HUDEP-2 (cell line): ENCODE measurements at regions not wholly inside any gene's neighbourhood (a gene's known extent, or its start where the extent isn't known, plus 50 kb on each side); places are given as distances from the start of the nearest gene placed in this dataset.
"Not testable (repeated sequence)": the region's sequence is repeated elsewhere in the genome, so short reads cannot be mapped to it uniquely, and the experiment has no call there.

Source experiments
- DNase-seq, 76 experiments: peaks; one replicate each; lab custom pipeline; 2025; ENCODE audit not compliant: unreplicated experiment in 76 of 76; lab: John Stamatoyannopoulos, UW

DNA sequence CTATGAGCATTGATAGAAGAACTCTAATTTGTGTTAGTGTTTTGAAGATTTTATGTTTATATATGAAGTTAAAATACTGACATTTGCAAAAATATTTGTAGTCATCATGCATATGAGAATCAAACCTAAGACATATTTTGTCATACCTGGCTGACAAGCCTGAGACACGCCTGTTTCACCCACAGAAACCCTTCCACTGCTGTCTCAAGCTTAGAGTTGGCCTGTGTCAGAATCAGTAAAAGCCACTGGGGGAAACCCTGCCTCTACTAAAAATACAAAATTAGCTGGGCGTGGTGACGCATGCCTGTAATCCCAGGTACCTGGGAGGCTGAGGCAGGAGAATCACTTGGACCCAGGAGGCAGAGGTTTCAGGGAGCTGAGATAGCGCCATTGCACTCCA is 218.0 kb upstream of the C1QTNF3 start:
- not testable (repeated sequence) for DNase-seq

DNA sequence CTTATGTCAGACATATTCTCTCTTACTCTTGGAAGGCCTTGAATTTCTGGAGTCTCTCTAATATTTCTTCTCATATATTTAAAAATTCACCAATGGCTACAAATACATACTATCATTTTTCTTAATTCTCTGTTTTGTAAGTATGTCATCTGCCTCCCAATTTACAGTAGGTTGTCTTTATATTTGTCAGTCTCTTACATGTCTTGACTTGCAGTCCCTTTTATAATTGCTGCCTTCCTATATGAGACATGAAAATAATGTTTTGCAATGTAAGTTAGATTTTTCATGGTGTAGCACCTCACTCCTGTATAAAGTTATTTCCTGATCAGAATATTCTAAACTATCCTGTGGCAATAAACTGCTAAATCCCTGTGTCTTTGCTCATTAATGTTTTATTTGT is 223.1 kb upstream of the C1QTNF3 start:
- DNase-seq, result not testable (repeated sequence)

DNA sequence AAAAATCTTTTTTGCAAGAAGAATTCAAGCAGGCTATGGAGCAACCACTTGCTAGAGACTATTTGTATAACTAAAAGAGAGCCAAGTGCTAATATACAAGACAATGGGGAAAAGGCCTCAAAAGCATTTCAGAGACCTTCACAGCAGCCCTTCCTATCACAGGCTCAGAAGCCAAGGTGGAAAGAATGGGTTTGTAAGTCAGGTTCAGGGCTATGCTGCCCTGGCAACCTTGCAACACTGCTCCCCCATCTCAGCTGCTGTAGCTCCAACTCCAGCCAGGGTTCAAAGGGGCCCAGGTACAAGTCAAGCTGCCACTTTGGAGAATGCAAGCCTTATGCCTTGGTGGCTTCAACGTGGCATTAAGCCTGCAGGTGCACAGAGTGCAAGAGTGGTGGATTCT is 253.7 kb upstream of the C1QTNF3 start:
- DNase-seq, result not testable (repeated sequence)

DNA sequence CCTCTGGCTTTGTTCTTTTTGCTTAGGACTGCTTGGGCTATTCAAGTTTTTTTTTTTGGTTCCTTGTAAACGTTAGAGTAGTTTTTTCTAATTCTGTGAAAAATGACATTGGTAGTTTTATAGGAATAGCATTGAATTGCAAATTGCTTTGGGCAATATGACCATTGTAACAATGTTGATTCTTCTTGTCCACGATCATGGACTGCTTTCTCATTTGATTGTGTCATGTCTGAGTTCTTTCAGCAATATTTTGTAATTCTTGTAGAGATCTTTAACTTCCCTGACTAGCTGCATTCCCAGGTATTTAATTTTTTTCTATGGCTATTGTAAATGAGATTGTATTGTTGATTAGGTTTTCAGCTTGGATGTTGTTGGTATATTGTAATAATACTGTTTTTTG is 286.2 kb upstream of the C1QTNF3 start:
- not testable (repeated sequence) for DNase-seq

DNA sequence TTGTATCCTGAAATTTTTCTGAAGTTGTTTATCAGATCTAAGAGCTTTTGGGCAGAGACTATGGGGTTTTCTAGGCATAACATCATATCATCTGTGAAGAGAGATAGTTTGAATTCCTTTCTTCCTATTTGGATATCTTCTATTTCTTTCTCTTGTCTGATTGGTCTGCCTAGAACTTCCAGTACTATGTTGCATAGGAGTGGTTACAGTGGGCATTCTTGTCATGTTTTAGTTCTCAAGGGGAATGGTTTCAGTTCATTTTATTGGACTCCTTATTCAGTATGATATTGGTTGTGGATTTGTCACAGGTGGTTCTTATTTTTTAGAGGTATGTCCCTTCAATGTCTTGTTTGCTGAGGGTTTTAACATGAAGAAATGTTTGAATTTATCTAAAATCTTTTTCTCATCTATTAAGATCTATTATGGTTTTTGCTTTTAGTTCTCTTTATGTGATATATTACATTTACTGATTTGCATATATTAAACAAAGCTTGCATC is 286.6 kb upstream of the C1QTNF3 start:
- DNase-seq, result not testable (repeated sequence)

DNA sequence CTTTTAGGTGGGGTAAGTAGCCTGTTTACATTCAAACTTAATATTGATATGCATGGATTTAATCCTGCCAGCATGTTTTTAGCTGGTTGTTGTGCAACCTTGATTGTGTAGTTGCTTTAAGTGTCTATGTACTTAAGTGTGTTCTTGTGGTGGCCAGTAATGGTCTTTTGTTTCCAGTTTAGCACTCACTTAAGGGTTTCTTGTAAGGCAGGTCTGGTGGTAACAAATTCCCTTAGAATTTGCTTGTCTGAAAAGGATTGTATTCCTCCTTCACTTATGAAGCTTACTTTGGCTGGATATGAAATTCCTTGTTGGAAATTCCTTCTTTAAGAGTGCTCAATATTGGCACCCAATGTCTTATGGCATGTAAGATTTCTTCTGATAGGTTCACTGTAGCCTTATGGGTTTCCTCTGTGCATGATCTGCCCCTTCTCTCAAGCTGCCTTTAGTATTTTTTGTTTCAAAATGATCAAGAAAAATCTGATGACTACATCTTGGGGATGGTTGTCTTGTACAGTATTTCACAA is 289.0 kb upstream of the C1QTNF3 start:
- not testable (repeated sequence) for DNase-seq

DNA sequence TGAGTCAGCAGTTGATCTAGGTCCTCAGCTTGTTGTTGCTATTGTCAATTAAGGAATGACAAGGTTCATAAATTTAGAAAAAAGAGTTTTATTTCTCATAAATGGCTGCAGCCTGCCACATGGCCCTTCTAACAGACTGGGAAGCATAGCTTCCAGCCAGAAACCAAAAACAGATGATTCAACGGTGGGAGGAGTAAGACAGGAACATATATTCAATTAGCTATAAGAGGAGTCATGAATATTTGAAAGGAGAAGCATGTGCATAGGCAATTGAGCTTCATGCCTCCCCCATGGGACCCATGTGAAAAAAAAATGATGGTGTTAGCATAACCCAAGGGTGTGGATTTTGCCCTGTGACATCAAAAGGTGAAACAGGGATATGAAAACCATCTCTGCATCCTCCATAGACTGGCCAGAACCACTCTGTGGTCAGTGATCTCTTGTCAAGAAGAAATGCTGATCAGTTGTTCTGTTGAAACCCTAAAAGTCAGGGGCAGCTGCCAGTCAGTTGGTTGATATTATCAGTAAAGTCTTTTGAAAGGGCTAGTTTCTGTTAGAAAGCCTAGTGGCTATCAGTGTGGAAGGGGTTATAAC is 296.5 kb upstream of the C1QTNF3 start:
- DNase-seq, result not testable (repeated sequence)

DNA sequence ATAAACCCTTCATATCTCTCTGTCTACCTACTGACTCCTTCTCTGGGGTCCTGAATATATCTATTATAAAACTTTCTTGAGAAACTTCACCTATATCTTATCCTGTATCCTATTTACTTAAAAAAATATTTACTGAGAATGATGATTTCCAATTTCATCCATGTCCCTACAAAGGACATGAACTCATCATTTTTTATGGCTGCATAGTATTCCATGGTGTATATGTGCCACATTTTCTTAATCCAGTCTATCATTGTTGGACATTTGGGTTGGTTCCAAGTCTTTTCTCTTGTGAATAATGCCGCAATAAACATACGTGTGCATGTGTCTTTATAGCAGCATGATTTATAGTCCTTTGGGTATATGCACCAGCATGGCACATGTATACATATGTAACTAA is 301.7 kb upstream of the RAI14 start:
- DNase-seq, result not testable (repeated sequence)

DNA sequence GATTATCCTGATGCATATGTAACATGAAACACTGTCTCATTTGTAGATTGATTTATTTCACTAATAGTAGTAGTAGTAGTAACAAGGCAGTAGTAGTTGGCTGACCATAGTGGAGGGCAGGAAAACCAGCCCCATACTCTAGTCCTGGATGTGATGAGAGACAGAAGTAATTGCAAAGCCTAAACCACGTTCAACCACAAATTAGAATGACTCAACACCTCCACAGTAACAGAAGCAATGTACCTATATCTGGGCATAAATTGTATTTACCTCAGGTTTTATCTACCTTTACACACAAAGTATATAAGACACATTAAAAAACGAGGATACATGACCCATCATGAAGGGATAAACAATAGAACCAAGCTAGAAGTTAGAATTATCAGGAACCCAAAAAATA is 284.7 kb upstream of the RAI14 start:
- DNase-seq, result not testable (repeated sequence)

DNA sequence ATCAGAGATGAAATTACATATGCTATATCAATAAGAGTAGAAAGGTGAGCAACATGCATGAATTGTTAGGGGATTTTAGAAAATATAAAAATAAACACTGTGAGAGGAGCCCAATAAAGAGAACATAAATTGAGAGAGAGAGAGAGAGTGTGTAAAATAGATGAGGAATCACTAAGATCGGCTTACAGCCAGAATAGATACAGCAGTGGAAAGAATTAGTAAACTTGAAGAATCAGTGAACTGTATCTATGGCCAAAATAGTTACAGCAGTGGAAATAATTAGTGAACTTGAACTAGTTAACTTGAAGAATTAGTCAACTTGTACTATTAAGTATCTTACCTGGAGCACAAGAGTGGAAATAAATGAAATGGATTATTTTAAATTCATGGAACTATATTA is 284.3 kb upstream of the RAI14 start:
- peak in 2 of 76 experiments; percentile 2 to 6 for DNase-seq

DNA sequence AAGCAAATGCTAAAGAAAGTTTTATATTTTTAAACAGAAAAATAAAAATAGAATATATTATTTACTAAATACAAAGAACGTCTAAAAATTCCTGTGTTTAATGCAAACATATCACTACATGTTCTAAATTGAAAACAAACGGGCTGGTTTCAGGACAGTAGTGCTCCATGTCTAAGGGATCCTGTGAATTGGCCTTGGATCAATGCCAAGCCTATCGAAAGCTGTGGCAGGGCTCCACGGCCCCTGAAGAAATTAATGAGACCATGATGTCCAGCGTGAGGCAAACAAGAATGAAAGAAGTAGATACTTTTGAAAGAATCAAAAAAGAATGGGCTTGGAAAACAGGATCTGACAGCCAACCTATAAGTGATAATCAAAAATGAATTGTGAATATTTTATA is 283.4 kb upstream of the RAI14 start:
- not testable (repeated sequence) for DNase-seq

DNA sequence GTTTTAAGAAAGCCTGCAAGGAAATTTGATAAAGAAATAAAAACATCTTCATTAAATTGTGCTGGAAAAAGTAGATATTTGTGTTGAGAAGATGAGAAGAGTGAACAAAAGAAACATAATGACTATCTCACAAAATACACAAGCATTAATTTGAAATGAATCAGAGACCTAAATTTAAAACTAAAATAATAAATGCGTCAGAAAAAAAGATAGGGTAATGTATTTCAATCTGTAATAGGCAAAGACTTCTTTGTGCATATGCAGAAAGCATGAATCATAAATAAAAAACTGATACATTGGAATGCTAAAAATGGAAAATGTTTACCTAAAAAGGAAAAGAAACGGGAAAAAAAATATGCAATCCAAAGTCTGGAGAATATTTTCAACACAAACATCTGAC is 278.5 kb upstream of the RAI14 start:
- DNase-seq, result not testable (repeated sequence)

DNA sequence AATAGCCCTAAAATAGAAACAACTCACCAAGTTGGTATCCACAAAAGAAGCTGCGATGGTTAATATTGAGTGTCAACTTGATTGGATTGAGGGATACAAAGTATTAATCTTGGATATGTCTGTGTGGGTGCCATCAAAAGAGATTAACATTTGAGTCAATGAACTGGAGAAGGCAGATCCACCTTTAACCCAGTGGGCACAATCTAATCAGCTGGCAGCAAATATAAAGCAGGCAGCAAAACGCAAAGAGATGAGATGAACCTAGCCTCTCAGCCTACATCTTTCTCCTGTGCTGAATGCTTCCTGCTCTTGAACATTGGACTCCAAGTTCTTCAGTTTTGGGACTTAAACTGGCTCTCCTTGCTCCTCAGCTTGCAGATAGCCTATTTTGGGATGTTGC is 277.6 kb upstream of the RAI14 start:
- not testable (repeated sequence) for DNase-seq

DNA sequence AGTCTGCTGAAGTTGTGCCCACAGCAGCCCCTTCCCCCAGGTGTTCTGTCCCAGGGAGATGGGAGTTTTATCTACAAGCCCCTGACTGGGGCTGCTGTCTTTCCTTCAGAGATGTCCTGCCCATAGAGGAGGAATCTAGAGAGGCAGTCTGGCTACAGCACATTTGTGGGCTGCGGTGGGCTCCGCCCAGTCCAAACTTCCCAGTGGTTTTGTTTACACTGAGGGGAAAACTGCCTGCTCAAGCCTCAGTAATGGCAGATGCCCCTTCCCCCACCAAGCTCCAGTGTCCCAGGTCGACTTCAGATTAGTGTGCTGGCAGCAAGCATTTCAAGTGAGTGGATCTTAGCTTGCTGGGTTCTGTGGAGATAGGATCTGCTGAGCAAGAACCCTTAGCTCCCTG is 267.4 kb upstream of the RAI14 start:
- not testable (repeated sequence) for DNase-seq

DNA sequence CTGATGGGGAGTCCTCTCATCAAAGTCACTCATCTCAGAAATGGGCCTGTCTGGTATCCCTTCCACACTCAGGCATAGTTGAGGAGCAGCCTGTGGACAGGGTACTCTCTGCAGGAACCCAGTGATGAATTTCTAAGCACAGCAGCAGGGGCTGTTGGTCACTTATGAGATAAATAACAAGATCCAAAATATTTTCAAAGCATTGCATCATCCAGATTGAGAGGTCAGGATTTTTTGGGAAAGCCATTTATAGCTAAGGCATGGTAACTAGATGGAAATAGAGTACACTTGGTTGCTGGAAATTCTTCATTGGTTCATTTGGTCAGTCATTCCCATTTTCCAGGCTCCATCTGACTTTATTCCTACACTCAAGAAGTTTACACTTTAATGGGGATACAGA is 246.8 kb upstream of the RAI14 start:
- no peak for DNase-seq

DNA sequence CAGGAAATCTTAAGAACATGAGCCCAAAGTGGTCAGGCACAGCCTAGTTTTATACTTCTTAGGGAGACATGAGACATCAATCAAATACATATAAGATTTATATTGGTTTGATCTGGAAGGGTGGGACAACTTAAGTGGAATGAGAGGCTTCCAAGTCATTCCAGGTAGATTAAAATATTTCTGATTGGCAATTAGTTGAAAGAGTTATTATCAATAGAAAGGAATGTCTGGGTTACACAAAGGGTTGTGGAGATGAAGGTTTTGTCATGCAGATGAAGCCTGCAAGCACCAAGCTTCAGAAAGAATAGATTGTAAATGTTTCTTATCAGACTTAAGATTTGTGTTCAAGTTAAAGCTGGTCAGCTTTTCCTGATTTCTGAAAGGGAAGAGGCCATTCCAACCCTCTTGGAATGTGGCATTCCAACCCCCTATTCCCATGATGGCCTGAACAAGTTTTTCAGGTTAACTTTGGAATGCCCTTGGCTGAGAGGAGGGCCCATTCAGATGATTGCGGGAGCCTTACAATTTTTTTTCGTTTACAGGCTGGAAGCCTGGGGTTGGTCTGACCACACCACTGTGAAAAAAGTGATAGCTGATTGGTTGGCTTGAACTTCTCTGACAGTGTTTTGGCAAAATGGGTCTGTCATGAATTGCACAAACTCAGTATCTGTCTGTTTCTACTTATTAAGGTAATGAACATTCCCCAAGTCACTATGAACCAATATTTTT is 245.6 kb upstream of the RAI14 start:
- DNase-seq, result no peak

DNA sequence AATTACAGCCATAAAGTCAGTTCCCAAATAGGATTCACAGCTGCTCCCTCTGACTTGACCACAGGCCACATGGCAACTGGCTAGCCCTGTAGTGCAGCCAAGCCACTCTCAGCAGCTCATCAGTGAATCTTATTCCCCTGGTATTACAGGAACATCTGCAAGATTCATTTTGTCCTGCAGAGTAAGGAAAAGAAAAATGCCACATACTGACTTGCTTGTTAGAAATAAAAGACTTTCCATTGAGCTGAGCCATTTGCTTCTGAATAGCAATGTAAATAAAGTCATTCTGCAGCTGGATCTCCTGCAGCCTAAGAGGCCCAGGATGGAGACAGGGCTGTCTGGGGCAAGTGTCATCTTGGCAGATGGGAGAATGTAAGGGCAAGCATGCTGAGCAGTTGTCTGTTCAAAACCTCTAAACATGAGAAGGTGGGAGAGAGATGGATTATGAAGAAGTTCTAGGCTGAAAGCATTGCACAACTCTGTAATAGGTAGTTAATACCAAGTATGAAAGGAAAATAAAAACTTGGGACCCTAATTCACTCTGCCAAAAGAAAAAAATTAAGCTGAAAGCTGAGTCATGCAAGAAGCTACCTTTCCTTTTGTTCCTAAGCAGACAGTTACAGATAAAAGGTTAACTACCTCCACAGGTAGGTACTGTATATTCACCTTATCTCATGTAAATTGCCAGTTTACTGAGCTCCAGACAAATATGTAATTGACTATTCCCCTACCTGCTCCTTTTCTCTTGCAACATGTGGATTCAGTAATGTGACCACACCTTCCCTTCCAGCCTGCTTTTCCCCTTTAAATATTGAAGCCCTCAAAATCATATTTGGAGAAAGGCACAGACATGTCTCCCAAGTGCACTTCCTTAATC is 244.4 kb upstream of the RAI14 start:
- no peak for DNase-seq

DNA sequence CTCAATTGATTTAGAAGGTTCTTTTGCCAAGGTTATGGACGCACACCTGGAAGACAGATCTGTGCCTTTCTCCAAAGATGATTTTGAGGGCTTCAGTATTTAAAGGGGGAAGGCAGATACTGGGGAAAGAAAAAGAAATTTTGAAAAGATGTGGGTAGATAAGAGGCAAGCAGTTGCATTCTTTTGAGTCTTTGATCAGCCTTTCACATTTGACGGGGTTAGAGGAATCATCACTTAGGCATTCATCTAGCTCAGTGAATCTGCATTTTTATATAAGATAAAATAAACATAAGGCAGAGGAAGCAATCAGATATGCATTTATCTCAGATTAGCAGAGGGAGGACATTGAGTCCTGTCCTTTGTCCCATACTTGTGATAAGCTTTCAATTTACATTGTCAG is 243.4 kb upstream of the RAI14 start:
- DNase-seq, result no peak

DNA sequence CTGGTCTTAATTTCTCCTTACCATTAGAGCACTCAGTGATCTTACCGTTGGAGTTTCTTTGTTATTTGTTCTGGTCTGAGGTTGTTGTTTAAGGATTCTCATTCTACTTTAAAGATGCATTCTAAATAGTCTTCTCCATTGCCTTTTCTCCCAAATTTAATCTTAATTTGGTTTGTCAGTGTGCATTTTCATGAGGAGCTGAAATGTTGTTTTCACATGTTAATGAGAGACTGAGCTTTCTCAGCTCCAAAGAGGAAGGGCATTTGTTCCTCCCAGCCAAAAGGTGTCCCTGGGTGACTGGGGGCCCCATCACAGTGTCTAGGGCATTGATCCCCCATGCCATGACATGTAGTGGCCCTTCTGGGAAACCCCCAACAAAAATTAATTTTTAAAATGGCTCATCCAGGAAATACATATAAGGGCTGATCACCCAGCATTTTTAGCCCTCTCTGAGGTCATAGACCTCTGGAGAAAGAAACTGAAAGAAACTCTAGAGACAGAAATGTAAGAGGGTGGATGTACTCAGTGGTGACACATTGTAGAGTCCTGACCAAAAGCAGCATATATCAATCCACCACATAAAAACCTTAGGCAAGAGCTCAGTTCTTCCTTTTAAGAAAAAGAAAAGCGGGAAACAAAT is 240.4 kb upstream of the RAI14 start:
- DNase-seq, result no peak

DNA sequence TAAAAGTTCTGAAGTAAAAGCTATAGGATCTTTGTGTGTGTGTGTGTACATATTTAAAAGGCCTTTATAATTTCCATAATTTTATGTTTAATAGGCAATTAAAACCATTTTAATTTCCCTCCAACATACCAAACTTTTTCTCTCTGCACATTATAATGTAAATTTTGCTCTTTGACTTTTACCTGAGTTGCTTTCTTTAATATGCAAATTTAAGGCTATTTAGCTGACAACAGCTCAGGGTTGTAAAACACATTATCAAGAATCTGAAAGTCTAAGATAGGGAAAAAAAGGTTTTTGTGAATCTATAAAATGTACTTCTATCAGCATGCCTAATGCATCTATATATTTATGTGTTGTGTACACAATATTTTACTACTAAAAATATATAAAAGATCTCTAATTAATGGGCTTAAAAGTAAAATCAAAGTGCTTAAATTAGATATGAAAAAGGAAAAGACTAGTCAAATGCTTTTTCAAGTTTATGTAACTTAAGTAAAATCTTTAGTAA is 239.6 kb upstream of the RAI14 start:
- no peak for DNase-seq
